NCI-H1105 treated with DMSO at 0.1 percent for 48 hours (cell line): ENCODE measurements at regions not wholly inside any gene's neighbourhood (a gene's known extent, or its start where the extent isn't known, plus 50 kb on each side); places are given as distances from the start of the nearest gene placed in this dataset.
"Not testable (repeated sequence)": the region's sequence is repeated elsewhere in the genome, so short reads cannot be mapped to it uniquely, and the experiment has no call there.

Source experiments
- DNase-seq: peaks from one replicate; lab custom pipeline; 2025; lab: John Stamatoyannopoulos, UW

GRCh38 chr20:7174554-7174953, 407.1 kb downstream of the BMP2 start:
- DNase-seq: no peak

GRCh38 chr20:7175827-7176226, 408.3 kb downstream of the BMP2 start:
- not testable (repeated sequence) for DNase-seq

- no peak for DNase-seq
Observed at GRCh38 chr20:7178004-7178403, 410.5 kb downstream of the BMP2 start.

- peak; percentile 32 for DNase-seq
Observed at GRCh38 chr20:7180256-7181045, 413.0 kb downstream of the BMP2 start.

GRCh38 chr20:7189231-7189630, 421.7 kb downstream of the BMP2 start:
- DNase-seq: no peak

GRCh38 chr20:7193681-7194080, 426.2 kb downstream of the BMP2 start:
- no peak for DNase-seq

GRCh38 chr20:7195704-7196103, 428.2 kb downstream of the BMP2 start:
- DNase-seq: no peak

- DNase-seq: no peak
Observed at GRCh38 chr20:7196481-7196880, 429.0 kb downstream of the BMP2 start.

GRCh38 chr20:7199861-7200260, 432.4 kb downstream of the BMP2 start:
- DNase-seq: no peak

GRCh38 chr20:7207186-7207798, 439.8 kb downstream of the BMP2 start:
- no peak for DNase-seq

- DNase-seq: no peak
Observed at GRCh38 chr20:7210910-7211309, 443.4 kb downstream of the BMP2 start.

GRCh38 chr20:7214081-7214740, 446.7 kb downstream of the BMP2 start:
- DNase-seq: no peak

- no peak for DNase-seq
Observed at GRCh38 chr20:7217606-7218005, 450.1 kb downstream of the BMP2 start.

GRCh38 chr20:7220755-7221154, 453.3 kb downstream of the BMP2 start:
- DNase-seq: no peak

- DNase-seq: no peak
Observed at GRCh38 chr20:7226156-7226555, 458.7 kb downstream of the BMP2 start.

- DNase-seq: no peak
Observed at GRCh38 chr20:7231303-7231702, 463.8 kb downstream of the BMP2 start.

GRCh38 chr20:7232796-7233195, 465.3 kb downstream of the BMP2 start:
- no peak for DNase-seq

GRCh38 chr20:7237251-7237650, 469.8 kb downstream of the BMP2 start:
- no peak for DNase-seq

GRCh38 chr20:7240490-7240889, 473.0 kb downstream of the BMP2 start:
- DNase-seq: no peak

GRCh38 chr20:7248281-7249201, 481.1 kb downstream of the BMP2 start:
- no peak for DNase-seq

- no peak for DNase-seq
Observed at GRCh38 chr20:7250337-7250736, 482.9 kb downstream of the BMP2 start.

GRCh38 chr20:7257099-7257498, 489.6 kb downstream of the BMP2 start:
- DNase-seq: no peak
